Mesendoderm (in vitro differentiated cells): ENCODE measurements at regions not wholly inside any gene's neighbourhood (a gene's known extent, or its start where the extent isn't known, plus 50 kb on each side); places are given as distances from the start of the nearest gene placed in this dataset.

Experiments used
- DNase-seq: peaks from one replicate; pipeline ENCODE4 v3.0.0; 2013
- H2AK5ac ChIP-seq: 2 replicates; pipeline ENCODE4 v1.6.1; 2013; ENCODE audit warnings: low read length, inconsistent platforms
- H2BK120ac ChIP-seq: 2 replicates; pipeline ENCODE4 v1.6.1; 2013; ENCODE audit warnings: low read depth, mild to moderate bottlenecking, low read length, moderate library complexity, mixed read lengths
- H2BK15ac ChIP-seq: replicated peaks from 2 replicates; pipeline ENCODE4 v1.6.1; 2013; ENCODE audit warnings: low read depth, mild to moderate bottlenecking, moderate library complexity
- H2BK5ac ChIP-seq: 2 replicates; pipeline ENCODE4 v1.6.1; 2013; ENCODE audit warnings: low read length, inconsistent platforms
- H3K18ac ChIP-seq: 2 replicates; pipeline ENCODE4 v1.6.1; 2013; ENCODE audit warnings: mild to moderate bottlenecking, low read length, mixed read lengths
- H3K23ac ChIP-seq: one replicate; pipeline ENCODE4 v1.6.1; 2013; ENCODE audit warnings: low read length
- H3K27ac ChIP-seq: 2 replicates; pipeline ENCODE4 v1.5.1; 2013; ENCODE audit warnings: low read depth, mild to moderate bottlenecking, inconsistent platforms, low read length, moderate library complexity
- H3K27me3 ChIP-seq: 2 replicates; pipeline ENCODE4 v1.6.1; 2013; ENCODE audit warnings: low read length, control low read depth, mild to moderate bottlenecking, inconsistent platforms; ENCODE audit not compliant: insufficient read depth, poor library complexity
- H3K36me3 ChIP-seq: 2 replicates; pipeline ENCODE4 v1.6.1; 2013; ENCODE audit warnings: low read length, inconsistent platforms; ENCODE audit not compliant: control insufficient read depth, insufficient read depth
- H3K4ac ChIP-seq: one replicate; pipeline ENCODE4 v1.6.1; 2013; ENCODE audit warnings: low read depth, mild to moderate bottlenecking, low read length, moderate library complexity
- H3K4me1 ChIP-seq: 2 replicates; pipeline ENCODE4 v1.6.1; 2013; ENCODE audit warnings: low read depth, low read length, inconsistent platforms; ENCODE audit not compliant: control insufficient read depth
- H3K4me2 ChIP-seq: 2 replicates; pipeline ENCODE4 v1.6.1; 2013; ENCODE audit warnings: low read length
- H3K4me3 ChIP-seq: 2 replicates; pipeline ENCODE4 v1.5.1; 2013; ENCODE audit warnings: mild to moderate bottlenecking, low read length
- H3K56ac ChIP-seq: one replicate; pipeline ENCODE4 v1.6.1; 2013; ENCODE audit warnings: low read length
- H3K79me1 ChIP-seq: 2 replicates; pipeline ENCODE4 v1.6.1; 2013; ENCODE audit warnings: low read length, inconsistent platforms
- H3K79me2 ChIP-seq: 2 replicates; pipeline ENCODE4 v1.6.1; 2013; ENCODE audit warnings: mild to moderate bottlenecking, low read length; ENCODE audit not compliant: control insufficient read depth, insufficient read depth
- H3K9ac ChIP-seq: 2 replicates; pipeline ENCODE4 v1.6.1; 2013; ENCODE audit warnings: low read length, inconsistent platforms
- H4K5ac ChIP-seq: one replicate; pipeline ENCODE4 v1.6.1; 2013; ENCODE audit warnings: low read length
- H4K8ac ChIP-seq: one replicate; pipeline ENCODE4 v1.6.1; 2013; ENCODE audit warnings: low read depth, mild to moderate bottlenecking, control low read depth, low read length, moderate library complexity
- WGBS: extraction: QIAGEN DNeasy Blood & Tissue Kit; methylation state at CpG from one replicate; pipeline ENCODE4 v1.1.7; 2013; ENCODE audit warnings: low lambda C conversion rate, missing lambda C conversion rate; ENCODE audit not compliant: insufficient coverage; ENCODE audit errors: extremely low coverage; 5-methylcytosine and 5-hydroxymethylcytosine counted together

DNA sequence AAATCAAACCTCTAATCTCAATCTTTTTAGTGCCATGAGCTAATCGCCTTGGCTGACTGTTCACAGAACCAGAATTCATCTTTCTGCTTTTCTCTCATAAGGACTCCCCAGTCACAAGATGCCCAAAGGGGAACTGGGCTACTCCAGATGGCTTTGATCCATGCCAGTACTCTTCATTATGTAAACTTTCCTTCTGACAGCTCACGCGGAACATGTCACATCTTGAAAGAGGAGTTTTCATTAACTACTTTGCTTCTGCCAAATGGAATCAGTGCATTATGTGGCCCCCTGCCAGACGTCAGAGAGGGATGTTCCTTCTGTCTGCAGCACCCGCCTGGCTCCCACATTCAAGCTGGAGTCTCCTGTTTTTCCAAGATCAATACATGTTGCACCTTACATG lies 142.1 kb upstream of the NMUR2 start:
- Histone ChIP-seq H2BK5ac (no peak overlapping the region), H3K9ac (no peak overlapping the region), H4K8ac (no peak overlapping the region), H2BK15ac (no peak overlapping the region), H3K27ac (no peak overlapping the region), H3K18ac (no peak overlapping the region), H3K4me1 (no peaks in the 10 kb centered on the region), H4K5ac (no peak overlapping the region), H2BK120ac (no peak overlapping the region), H3K79me2 (no peaks in the 10 kb centered on the region), H3K79me1 (no peaks in the 10 kb centered on the region), H3K4ac (no peak overlapping the region), H3K4me2 (no peak overlapping the region), H3K56ac (no peak overlapping the region), H3K36me3 (no peaks in the 10 kb centered on the region), H3K4me3 (no peak overlapping the region), H2AK5ac (no peak overlapping the region), H3K23ac (no peak overlapping the region), H3K27me3 (no peaks in the 10 kb centered on the region)
- no peak for DNase-seq
- WGBS = no CpG with 5 or more reads among the region's 5 CpGs

GRCh38 chr5:152549709-152550108 lies 144.6 kb upstream of the NMUR2 start:
- no peak overlapping the region for H2BK15ac ChIP-seq
- no peak overlapping the region for H2BK120ac ChIP-seq
- H3K23ac ChIP-seq = no peak overlapping the region
- H3K79me2 ChIP-seq = no peaks in the 10 kb centered on the region
- no peaks in the 10 kb centered on the region for H3K79me1 ChIP-seq
- no peaks in the 10 kb centered on the region for H3K36me3 ChIP-seq
- no peak overlapping the region for H3K4ac ChIP-seq
- H3K9ac ChIP-seq = no peak overlapping the region
- H2BK5ac ChIP-seq = no peak overlapping the region
- DNase-seq = no peak
- no peaks in the 10 kb centered on the region for H3K4me1 ChIP-seq
- H3K4me3 ChIP-seq = no peak overlapping the region
- H3K27ac ChIP-seq = no peak overlapping the region
- H2AK5ac ChIP-seq = no peak overlapping the region
- H3K27me3 ChIP-seq = no peaks in the 10 kb centered on the region
- H3K4me2 ChIP-seq = no peak overlapping the region
- no peak overlapping the region for H4K8ac ChIP-seq
- no CpG with 5 or more reads among the region's 2 CpGs for WGBS
- H3K18ac ChIP-seq = no peak overlapping the region
- H3K56ac ChIP-seq = no peak overlapping the region
- no peak overlapping the region for H4K5ac ChIP-seq

DNA sequence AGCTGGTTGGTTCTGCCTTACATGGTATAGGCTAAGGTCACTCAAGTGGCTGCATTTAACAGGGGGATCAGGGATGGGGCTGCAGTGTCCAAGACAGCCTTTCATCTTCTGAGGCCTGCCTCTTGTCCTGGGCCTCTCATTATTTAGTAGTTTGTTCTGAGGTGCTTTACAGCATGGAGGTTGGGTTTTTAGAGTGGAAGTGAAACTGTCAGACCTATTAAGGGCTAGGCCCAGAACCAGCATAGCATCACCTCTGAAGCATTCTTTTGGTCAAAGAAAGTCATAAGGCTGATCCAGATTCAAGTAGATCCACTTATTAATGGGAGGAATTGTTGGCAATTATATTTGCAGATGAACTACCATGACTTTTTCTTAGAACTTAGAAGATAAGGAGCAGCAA lies 146.0 kb upstream of the NMUR2 start:
- Histone ChIP-seq H3K4me3 (no peak overlapping the region), H3K27me3 (no peaks in the 10 kb centered on the region), H3K27ac (no peak overlapping the region), H3K4ac (no peak overlapping the region), H2BK5ac (no peak overlapping the region), H3K56ac (no peak overlapping the region), H3K4me1 (no peaks in the 10 kb centered on the region), H3K79me1 (no peaks in the 10 kb centered on the region), H3K9ac (no peak overlapping the region), H4K5ac (no peak overlapping the region), H3K36me3 (no peaks in the 10 kb centered on the region), H3K79me2 (no peaks in the 10 kb centered on the region), H2AK5ac (no peak overlapping the region), H3K18ac (no peak overlapping the region), H3K4me2 (no peak overlapping the region), H4K8ac (no peak overlapping the region), H2BK120ac (no peak overlapping the region), H2BK15ac (no peak overlapping the region), H3K23ac (no peak overlapping the region)
- no peak for DNase-seq

GRCh38 chr5:152556784-152557183 lies 151.7 kb upstream of the NMUR2 start:
- Histone ChIP-seq H3K56ac (no peak overlapping the region), H4K5ac (no peak overlapping the region), H3K79me1 (no peaks in the 10 kb centered on the region), H3K36me3 (no peaks in the 10 kb centered on the region), H2AK5ac (no peak overlapping the region), H4K8ac (no peak overlapping the region), H3K79me2 (no peaks in the 10 kb centered on the region), H2BK15ac (no peak overlapping the region), H3K4ac (no peak overlapping the region), H3K4me1 (no peaks in the 10 kb centered on the region), H3K4me3 (no peak overlapping the region), H2BK5ac (no peak overlapping the region), H2BK120ac (no peak overlapping the region), H3K23ac (no peak overlapping the region), H3K4me2 (no peak overlapping the region), H3K27ac (no peak overlapping the region), H3K27me3 (no peaks in the 10 kb centered on the region), H3K18ac (no peak overlapping the region), H3K9ac (no peak overlapping the region)
- no peak for DNase-seq
- WGBS = no CpG with 5 or more reads among the region's 4 CpGs

DNA sequence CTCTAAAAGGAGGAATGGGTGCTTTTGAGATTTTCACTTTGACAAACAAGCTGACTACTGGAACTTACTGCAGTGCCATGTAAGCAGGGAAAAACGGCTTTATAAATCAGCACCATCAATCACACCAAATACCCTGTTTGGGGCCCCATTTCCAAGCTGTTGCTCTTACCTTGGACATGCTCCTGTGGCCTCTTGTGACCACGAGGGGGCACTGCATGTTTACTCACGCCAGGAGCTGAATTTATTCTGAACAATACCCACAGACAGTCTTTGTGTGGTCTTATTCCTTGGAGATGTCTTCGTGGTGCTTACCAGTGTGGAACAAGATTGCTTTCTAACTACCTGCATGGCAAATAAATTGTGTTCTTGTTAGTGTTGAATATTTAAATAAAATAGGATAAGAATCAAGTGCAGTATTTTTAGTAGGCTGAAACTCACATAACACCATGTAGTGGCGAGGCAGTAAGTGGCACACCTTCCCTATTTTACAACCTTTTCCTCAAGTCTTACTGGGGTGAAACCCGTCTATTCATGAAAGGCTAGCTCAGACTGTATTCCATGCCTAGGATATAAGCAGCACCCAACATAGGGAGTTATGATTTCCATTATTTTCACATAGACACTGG lies 155.5 kb upstream of the NMUR2 start:
- Histone ChIP-seq H3K4me3 (no peak overlapping the region), H3K18ac (no peak overlapping the region), H3K79me2 (no peaks in the 10 kb centered on the region), H3K36me3 (no peaks in the 10 kb centered on the region), H3K27ac (no peak overlapping the region), H3K9ac (no peak overlapping the region), H4K5ac (no peak overlapping the region), H3K27me3 (no peaks in the 10 kb centered on the region), H3K4me2 (no peak overlapping the region), H2AK5ac (no peak overlapping the region), H4K8ac (no peak overlapping the region), H2BK15ac (no peak overlapping the region), H3K4me1 (no peaks in the 10 kb centered on the region), H2BK5ac (no peak overlapping the region), H3K56ac (no peak overlapping the region), H3K79me1 (no peaks in the 10 kb centered on the region), H3K23ac (no peak overlapping the region), H3K4ac (no peak overlapping the region), H2BK120ac (no peak overlapping the region)
- no CpG with 5 or more reads among the region's 6 CpGs for WGBS
- DNase-seq = peak; percentile 83

DNA sequence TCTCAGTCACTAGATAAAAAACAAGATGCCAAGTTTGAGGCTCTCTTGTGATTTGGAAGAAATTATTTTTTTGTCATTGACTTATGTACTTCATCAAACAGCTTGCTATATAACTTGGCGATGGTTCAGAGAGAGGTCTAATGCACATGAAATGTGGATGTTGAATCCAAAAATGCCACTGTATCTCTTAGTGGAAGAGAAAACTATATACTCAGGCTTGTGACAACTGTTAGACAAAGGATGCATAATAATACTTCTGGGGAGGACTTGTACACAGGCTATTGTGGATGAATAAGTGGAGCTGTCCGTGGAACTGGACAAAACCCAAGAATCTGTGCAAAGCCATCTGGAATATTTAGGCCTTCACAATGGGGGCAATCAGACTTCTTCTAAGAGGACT lies 162.9 kb upstream of the NMUR2 start:
- Histone ChIP-seq H3K4me3 (no peak overlapping the region), H3K9ac (no peak overlapping the region), H3K23ac (no peak overlapping the region), H2BK120ac (no peak overlapping the region), H3K4ac (no peak overlapping the region), H3K18ac (no peak overlapping the region), H2BK5ac (no peak overlapping the region), H3K27ac (no peak overlapping the region), H3K79me1 (no peaks in the 10 kb centered on the region), H4K8ac (no peak overlapping the region), H3K4me2 (no peak overlapping the region), H3K27me3 (no peaks in the 10 kb centered on the region), H2BK15ac (no peak overlapping the region), H3K56ac (no peak overlapping the region), H4K5ac (no peak overlapping the region), H3K4me1 (no peaks in the 10 kb centered on the region), H3K79me2 (no peaks in the 10 kb centered on the region), H2AK5ac (no peak overlapping the region), H3K36me3 (no peaks in the 10 kb centered on the region)
- DNase-seq = no peak
- no CpG with 5 or more reads among the region's 2 CpGs for WGBS
